HG03280 (cell line): ENCODE measurements at regions not wholly inside any gene's neighbourhood (a gene's known extent, or its start where the extent isn't known, plus 50 kb on each side); places are given as distances from the start of the nearest gene placed in this dataset.
A peak's percentile ranks its signal among the peaks of the same experiment; 100 is the strongest.
"Not testable (repeated sequence)": the region's sequence is repeated elsewhere in the genome, so short reads cannot be mapped to it uniquely, and the experiment has no call there.

Experiments used
- ATAC-seq: cut with Tn5 transposase; IDR thresholded peaks from one replicate; pipeline ENCODE4 v1.9.1; 2021; ENCODE audit warnings: mild to moderate bottlenecking, moderate library complexity; ENCODE audit not compliant: unreplicated experiment

GRCh38 chr11:100528872-100529416 lies 158.1 kb upstream of the ARHGAP42 start:
- no peak for ATAC-seq

DNA sequence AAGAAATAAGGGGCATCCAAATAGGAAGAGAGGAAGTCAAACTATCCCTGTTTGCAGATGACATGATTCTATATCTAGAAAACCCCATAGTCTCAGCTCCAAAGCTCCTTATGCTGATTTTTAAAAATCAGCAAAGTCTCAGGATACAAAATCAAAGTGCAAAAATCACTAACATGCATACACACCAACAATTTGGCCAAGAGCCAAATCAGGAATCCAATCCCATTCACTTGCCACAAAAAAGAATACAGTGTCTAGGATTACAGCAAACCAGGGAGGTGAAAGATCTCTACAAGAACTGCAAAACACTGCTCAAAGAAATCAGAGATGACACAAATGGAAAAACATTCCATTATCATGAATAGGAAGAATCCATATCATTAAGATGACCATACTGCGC lies 155.8 kb upstream of the ARHGAP42 start:
- ATAC-seq: not testable (repeated sequence)

DNA sequence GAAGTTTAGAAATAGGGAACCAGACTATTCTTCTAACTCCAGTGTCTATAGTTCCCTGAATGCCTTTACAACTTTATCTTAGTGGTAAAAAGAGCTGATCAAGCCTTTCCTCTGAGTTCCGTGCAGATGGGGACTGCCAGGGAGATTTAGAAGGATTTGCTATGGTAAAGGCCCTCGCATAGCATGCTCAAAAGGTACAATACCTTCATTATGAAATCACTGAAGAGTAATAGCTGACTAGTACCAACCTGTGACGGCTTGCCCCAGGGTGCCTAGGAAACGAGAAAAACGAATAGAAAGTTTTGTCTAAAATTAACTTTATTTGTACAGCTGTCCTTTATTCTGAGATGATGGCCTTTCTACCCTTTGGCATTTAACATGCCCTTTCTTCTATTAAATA lies 150.1 kb upstream of the ARHGAP42 start:
- ATAC-seq: no peak

- no peak for ATAC-seq
Measured at GRCh38 chr11:100543386-100543785, 143.7 kb upstream of the ARHGAP42 start.

- ATAC-seq: no peak
Measured at GRCh38 chr11:100545556-100545955, 141.5 kb upstream of the ARHGAP42 start.

- ATAC-seq: no peak
Measured at GRCh38 chr11:100545970-100546369, 141.1 kb upstream of the ARHGAP42 start.

GRCh38 chr11:100546714-100547113 lies 140.4 kb upstream of the ARHGAP42 start:
- ATAC-seq: no peak

GRCh38 chr11:100550298-100550697 lies 136.8 kb upstream of the ARHGAP42 start:
- no peak for ATAC-seq

DNA sequence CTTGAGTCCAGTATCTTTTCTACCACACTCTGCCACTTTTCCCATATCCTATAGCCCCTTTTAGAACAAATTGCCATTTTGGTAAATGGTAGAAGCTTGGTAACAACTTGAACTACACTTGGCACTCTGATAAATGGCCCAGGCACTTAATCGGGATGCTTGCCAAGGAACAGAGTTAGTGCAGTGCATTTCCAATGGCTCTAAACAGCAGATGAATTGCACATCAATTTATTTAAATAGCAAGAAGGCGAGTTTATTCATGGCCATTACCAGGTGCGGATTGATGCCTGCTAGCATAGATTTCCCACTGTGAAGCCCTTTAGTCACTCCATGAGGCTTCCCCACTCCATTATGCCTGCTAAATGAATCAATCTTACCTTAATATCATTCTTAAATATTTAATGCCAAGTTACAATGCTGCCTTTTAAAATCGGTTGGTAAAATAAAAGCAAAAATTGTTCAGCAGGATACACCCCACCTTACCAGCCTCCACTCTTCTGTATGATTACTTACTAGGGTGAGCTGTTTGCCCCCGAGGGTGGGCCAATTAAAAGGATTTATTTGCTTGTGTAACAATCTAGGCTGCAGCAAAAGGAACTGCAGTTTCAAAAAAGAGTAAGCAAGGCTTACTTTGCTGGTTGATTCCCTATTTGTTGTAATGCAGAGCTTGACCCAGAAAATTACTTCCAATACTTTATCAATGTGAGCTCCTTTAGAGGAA lies 136.0 kb upstream of the ARHGAP42 start:
- ATAC-seq: no peak

DNA sequence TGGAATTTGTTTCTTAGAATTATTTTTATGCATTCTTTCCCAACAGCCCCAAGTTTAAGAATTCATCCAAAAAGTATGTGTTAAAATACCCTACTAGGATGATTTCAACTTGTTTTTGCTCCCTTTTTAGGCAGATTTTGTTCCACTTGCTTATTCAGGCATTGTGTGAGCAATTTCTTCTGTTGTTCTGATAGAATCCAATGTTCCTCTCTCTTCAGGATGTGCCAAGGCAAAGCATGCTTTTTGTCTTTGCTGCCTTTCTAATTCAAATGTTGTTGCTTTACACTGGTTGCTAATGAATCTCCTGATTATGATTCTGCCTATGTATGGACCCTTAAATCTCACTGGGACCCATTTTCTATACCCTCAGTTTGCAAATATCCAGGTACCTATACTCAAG lies 131.2 kb upstream of the ARHGAP42 start:
- no peak for ATAC-seq

GRCh38 chr11:100556781-100557180 lies 130.3 kb upstream of the ARHGAP42 start:
- no peak for ATAC-seq

DNA sequence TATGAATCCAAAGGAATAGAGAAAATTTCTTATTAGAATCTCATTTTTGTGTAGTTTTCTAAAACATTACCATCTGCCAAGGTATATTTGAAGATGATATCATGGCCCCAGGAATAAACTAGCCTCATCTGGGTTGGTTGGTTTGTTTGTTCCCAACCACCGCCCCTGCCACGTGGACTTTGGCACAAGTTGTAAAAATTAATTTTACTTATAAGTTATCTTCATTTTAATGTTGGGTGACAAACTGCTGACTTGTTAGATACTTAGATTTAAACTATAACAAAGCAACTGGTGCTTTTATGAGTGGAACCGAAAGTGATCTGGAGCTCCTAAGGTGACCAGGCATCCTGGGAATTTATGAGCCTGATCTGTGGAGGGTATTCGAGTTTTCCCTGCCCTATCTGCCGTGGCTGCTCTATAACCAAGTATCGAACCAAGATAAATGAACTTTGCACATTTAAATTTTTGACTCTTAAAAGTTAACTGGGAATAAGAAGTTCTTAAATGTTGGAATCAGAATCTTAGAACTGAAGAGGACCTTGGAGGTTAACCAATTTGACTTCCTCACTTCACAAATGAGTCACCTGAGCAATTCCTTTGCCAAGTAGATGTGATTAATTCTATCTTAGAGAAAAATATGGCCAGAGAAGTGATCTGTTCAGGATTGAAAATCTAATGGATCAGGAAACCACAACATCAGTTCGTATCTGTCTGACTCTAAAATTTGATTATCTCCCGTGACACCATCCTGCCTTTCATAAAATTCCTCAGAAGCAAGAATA lies 129.1 kb upstream of the ARHGAP42 start:
- no peak for ATAC-seq

DNA sequence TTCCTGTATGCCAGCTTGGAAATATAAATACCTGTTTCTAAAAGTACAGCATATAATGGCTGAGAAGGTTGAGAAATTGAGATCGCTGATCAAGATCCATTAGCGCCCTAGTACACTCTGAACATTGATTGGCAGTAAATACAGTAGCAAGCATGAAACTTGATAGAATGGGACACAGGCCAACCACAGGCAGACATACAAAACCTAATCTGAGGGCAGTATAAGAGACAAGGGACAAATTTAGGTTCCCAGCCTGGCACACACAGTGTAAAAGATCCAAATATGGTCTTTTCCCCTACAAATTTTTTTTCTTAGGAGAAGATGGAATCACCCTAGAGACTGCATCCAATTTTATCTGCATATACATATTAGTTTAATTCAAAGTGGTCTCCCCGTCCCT lies 126.5 kb upstream of the ARHGAP42 start:
- ATAC-seq: no peak

DNA sequence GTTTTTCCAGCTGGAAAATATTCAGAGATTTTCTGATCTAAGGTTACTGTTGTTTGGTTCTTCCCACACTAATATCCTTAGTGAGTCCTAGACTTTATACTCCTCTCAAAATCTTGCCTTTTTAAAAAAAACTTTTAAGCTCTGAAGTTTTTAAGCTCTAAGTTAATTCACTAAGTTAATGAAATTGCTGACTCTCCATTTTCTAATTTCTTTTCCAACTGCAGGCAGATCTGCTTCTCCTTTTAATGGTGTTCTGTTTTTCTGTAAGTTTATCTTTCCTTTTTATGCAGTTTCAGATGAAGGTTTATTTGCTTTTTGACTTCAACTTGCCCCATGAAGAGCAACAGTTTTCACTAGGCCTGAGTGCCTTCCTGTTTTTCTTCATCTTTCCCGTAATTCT lies 125.8 kb upstream of the ARHGAP42 start:
- ATAC-seq: no peak

GRCh38 chr11:100562128-100562527 lies 125.0 kb upstream of the ARHGAP42 start:
- no peak for ATAC-seq

DNA sequence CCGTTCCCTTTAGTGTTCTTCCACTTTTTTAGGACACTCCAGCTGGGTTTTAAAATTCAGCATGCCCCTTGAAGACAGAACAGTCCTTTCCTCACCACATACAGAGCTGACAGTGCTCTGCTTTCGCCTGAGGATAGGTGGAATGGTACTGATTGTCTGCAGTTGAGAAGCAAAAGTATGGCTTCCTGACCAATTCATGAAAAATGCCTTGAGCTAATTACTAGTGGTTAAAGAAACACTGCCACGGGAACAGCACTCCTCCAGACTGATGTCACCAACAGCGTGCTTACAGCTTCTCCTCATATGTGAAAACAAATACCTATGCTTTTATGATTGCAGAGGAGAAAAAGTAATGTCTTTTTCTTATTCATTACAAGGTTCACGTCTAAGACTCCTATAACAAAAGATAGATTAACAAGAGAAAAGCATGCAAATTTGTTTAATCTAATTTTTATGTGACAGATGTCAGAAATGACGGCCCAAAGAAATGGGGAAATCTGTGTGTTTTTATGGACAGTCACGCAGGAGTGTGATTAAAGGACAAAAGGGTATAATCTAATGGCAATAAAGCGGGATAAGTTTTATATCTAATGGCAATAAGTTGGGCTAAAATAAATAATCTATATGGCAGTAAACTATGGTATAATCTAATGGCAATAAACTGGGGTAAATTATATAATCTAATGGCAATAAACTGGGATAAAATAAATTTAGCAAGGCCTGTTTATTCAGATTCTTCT lies 123.4 kb upstream of the ARHGAP42 start:
- no peak for ATAC-seq

- no peak for ATAC-seq
Measured at GRCh38 chr11:100573911-100574513, 113.1 kb upstream of the ARHGAP42 start.

- no peak for ATAC-seq
Measured at GRCh38 chr11:100574894-100575769, 112.0 kb upstream of the ARHGAP42 start.

DNA sequence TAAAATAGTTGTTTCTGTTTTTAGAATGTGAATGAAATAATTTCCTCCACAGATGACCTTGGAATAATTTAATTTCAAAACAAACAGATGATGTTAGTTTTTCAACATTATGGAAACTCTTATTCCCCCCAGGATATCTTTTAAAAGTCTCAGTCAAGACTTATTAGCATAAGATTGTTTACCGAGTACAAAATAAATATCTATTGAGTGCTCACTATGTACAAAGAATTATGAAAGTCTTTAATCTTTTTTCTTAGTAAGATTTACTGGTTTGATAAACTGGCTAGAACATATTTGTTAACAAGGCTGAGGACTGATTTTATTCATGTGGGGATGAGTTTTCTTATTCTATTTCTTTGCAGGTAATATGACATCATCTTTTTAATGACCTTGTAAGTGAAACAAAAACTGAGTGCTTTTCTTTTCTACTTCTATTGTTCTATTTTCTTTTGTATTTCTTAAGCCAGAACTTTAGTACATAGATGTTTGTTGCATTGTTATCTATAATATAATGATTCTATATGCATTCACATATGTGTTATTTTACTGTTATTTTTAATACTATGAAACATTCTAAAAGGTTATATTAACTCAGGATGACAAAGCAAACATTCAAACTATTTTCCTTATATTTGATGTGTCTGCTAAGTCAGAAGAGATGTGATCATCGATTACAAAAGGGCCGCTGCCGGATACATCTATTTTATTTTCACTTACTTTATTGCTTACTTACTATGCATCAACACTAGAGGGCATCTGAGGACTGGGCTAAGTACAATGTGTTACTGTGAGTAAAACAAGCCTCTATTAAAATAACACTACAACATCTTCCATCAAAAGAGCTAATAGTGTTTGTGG lies 111.0 kb upstream of the ARHGAP42 start:
- ATAC-seq: peak; percentile 76
